ENCODE measurements at regions not wholly inside any gene's neighbourhood (a gene's known extent, or its start where the extent isn't known, plus 50 kb on each side); places are given as distances from the start of the nearest gene placed in this dataset.
"Not testable (repeated sequence)": the region's sequence is repeated elsewhere in the genome, so short reads cannot be mapped to it uniquely, and the experiment has no call there.

DNA sequence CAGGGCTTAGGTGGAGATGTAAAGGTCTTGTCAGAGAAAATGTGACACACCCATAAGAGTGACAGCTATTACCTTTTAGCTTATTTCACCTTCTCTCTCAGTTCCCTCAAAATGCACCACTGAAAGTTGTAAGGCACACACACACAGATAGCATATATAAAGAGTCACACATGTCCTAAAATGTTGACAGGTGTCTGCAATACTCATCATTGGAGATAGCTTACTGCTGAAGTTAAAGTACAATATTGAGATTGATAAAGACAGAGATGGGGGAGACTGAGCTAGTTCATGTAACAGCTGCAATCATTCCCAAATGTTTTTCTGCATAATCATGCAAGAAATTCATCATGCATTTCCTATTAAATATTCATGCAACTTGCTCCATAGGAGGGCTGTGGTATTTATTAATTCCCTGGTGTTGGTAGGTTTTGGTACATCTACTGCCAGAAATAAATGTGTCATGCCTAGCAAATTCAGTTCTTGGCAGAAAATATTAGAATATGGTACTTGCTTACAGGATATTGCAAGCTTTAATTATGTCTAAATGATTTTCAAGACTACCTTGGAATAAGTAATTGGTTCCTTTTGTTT lies 118.8 kb upstream of the RBMS1 start:
- no peak for TF ChIP-seq CTCF (IDR thresholded peaks at IDR 0.05; ENCODE audit: unreplicated experiment in 3 of 3)
- Mint-ChIP-seq H3K36me3 (ENCODE audit: low read depth) (no peaks in the 10 kb centered on the region), H3K4me3 (no peak overlapping the region), H3K4me1 (no peaks in the 10 kb centered on the region), H3K27me3 (ENCODE audit: low read depth) (no peaks in the 10 kb centered on the region), H3K9me3 (peaks cover 21% of the 10 kb centered on the region), H3K27ac (no peak overlapping the region)

GRCh38 chr2:160613466-160614153 lies 120.0 kb upstream of the RBMS1 start:
- Mint-ChIP-seq H3K27ac (no peak overlapping the region), H3K4me3 (no peak overlapping the region), H3K9me3 (peaks cover 21% of the 10 kb centered on the region), H3K36me3 (ENCODE audit: low read depth) (no peaks in the 10 kb centered on the region), H3K4me1 (no peaks in the 10 kb centered on the region), H3K27me3 (ENCODE audit: low read depth) (no peaks in the 10 kb centered on the region)
- TF ChIP-seq CTCF (IDR thresholded peaks at IDR 0.05; ENCODE audit: unreplicated experiment in 3 of 3): no peak

DNA sequence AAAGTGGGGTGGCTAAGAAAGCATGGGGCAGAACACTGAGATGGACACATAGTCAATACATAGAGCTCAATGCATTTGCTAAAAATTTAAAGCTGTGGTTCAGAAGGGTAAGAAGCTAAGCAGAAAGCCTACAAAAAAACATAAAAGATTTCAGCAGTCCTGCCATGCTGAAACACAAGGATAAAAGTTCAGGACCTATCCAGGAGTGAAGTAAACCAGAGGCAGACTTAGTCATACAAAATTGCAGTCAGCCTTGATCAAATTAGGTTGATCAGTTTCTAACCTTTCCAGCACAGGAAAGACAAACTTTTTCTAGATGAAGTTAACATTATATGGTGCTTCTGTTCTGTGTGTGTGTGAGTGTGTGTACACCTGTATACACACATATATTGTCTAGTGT lies 120.8 kb upstream of the RBMS1 start:
- Mint-ChIP-seq H3K9me3 (peaks cover 21% of the 10 kb centered on the region), H3K27ac (no peak overlapping the region), H3K4me1 (no peaks in the 10 kb centered on the region)

DNA sequence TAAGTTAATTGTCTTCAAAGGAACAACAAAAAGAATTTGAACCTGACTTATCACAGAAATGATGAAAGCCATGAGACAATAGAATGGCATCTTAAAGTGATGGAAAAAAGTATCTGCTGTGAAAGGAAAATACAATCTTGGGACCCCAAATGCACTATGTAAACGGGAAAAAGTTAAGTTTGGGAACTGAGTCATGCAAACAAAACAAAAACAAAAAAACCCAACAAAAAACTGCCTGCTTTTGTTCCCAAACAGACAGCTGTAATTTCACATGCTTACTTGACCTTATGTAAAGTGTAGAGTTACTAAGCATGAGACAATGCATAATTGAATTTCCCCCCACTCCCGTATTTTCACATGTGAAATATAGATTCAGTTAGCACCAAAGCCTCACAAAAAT lies 122.1 kb upstream of the RBMS1 start:
- H3K4me3 Mint-ChIP-seq: no peak overlapping the region
- H3K9me3 Mint-ChIP-seq: peaks cover 21% of the 10 kb centered on the region
- no peak overlapping the region for H3K27ac Mint-ChIP-seq
- H3K27me3 Mint-ChIP-seq (ENCODE audit: low read depth): no peaks in the 10 kb centered on the region
- no peak for TF ChIP-seq CTCF (IDR thresholded peaks at IDR 0.05; ENCODE audit: unreplicated experiment in 3 of 3)
- no peaks in the 10 kb centered on the region for H3K4me1 Mint-ChIP-seq
- no peaks in the 10 kb centered on the region for H3K36me3 Mint-ChIP-seq (ENCODE audit: low read depth)

More for the DNA sequence above, 120.8 kb upstream of the RBMS1 start:
- no peaks in the 10 kb centered on the region for H3K27me3 Mint-ChIP-seq (ENCODE audit: low read depth)
- TF ChIP-seq CTCF (IDR thresholded peaks at IDR 0.05; ENCODE audit: unreplicated experiment in 3 of 3): no peak
- H3K4me3 Mint-ChIP-seq: no peak overlapping the region
- no peaks in the 10 kb centered on the region for H3K36me3 Mint-ChIP-seq (ENCODE audit: low read depth)

- Mint-ChIP-seq H3K36me3 (ENCODE audit: low read depth) (no peaks in the 10 kb centered on the region), H3K9me3 (peaks cover 21% of the 10 kb centered on the region), H3K4me1 (no peaks in the 10 kb centered on the region), H3K4me3 (no peak overlapping the region), H3K27me3 (ENCODE audit: low read depth) (no peaks in the 10 kb centered on the region), H3K27ac (no peak overlapping the region)
- TF ChIP-seq CTCF (IDR thresholded peaks at IDR 0.05; ENCODE audit: unreplicated experiment in 3 of 3): no peak
These were observed 122.5 kb upstream of the RBMS1 start for GRCh38 chr2:160616149-160616548.

GRCh38 chr2:160621748-160622147 lies 128.1 kb upstream of the RBMS1 start:
- no peak for TF ChIP-seq CTCF (IDR thresholded peaks at IDR 0.05; ENCODE audit: unreplicated experiment in 3 of 3)
- Mint-ChIP-seq H3K4me1 (no peaks in the 10 kb centered on the region), H3K27me3 (ENCODE audit: low read depth) (no peaks in the 10 kb centered on the region), H3K36me3 (ENCODE audit: low read depth) (peaks cover 7% of the 10 kb centered on the region), H3K4me3 (no peak overlapping the region), H3K27ac (no peak overlapping the region), H3K9me3 (peaks cover 27% of the 10 kb centered on the region)

- H3K4me3 Mint-ChIP-seq; H3K27me3 Mint-ChIP-seq (ENCODE audit: low read depth): not testable (repeated sequence)
- peak overlapping the region in 2 of 3 experiments; percentile 48 to 69 for H3K27ac Mint-ChIP-seq
- peaks cover 13% of the 10 kb centered on the region for H3K36me3 Mint-ChIP-seq (ENCODE audit: low read depth)
- peaks cover 31% of the 10 kb centered on the region for H3K9me3 Mint-ChIP-seq
- H3K4me1 Mint-ChIP-seq: peaks cover 25% of the 10 kb centered on the region
These were observed 134.5 kb upstream of the RBMS1 start for GRCh38 chr2:160628020-160628637.

Data from nephron (organoid).